Erythroblast (primary cell): ENCODE measurements at regions not wholly inside any gene's neighbourhood (a gene's known extent, or its start where the extent isn't known, plus 50 kb on each side); places are given as distances from the start of the nearest gene placed in this dataset.

Experiments
- GATA1 ChIP-seq: IDR thresholded peaks from 2 replicates; pipeline ENCODE4 v1.6.1; 2011; ENCODE audit warnings: low read depth, mild to moderate bottlenecking, control low read depth, low read length, moderate library complexity
- POLR2A ChIP-seq: IDR thresholded peaks from 2 replicates; pipeline ENCODE4 v1.6.1; 2011; ENCODE audit warnings: mild to moderate bottlenecking, low read length

- TF ChIP-seq POLR2A (no peak), GATA1 (no peak)
Observed at GRCh38 chr1:22383526-22384294, 67.9 kb upstream of the ZBTB40 start.
